Upper lobe of left lung (tissue), 6 donors: ENCODE measurements at regions not wholly inside any gene's neighbourhood (a gene's known extent, or its start where the extent isn't known, plus 50 kb on each side); places are given as distances from the start of the nearest gene placed in this dataset.

Experiments used
- ATAC-seq, 2 donors: fragments of 200-7000 bp; cut with Tn5 transposase; one replicate each; pipeline ENCODE4 v1.9.1; 2022; ENCODE audit warnings: mild to moderate bottlenecking in 2 of 2, moderate library complexity in 2 of 2; ENCODE audit not compliant: low FRiP score in 2 of 2
- DNase-seq, 2 donors: peaks; one replicate each; pipeline ENCODE4 v3.0.0-alpha.2; 2019 to 2020
- H3K27ac ChIP-seq, 4 donors: fragments of 200-600 bp; sonication (generic); one replicate each; pipeline ENCODE4 v1.5.1; 2016 to 2019
- H3K27me3 ChIP-seq, 4 donors: fragments of 200-600 bp; sonication (generic); one replicate each; pipeline ENCODE4 v1.5.1; 2017 to 2019
- H3K36me3 ChIP-seq, 4 donors: fragments of 200-600 bp; sonication (generic); one replicate each; pipeline ENCODE4 v1.5.1; 2016 to 2019
- H3K4me1 ChIP-seq, 4 donors: fragments of 200-600 bp; sonication (generic); one replicate each; pipeline ENCODE4 v1.5.1; 2018 to 2019
- H3K4me3 ChIP-seq, 4 donors: fragments of 200-600 bp; sonication (generic); one replicate each; pipeline ENCODE4 v1.5.1; 2017 to 2019; ENCODE audit warnings: mild to moderate bottlenecking in 2 of 4, moderate library complexity in 1 of 4
- H3K9me3 ChIP-seq, 4 donors: fragments of 200-600 bp; sonication (generic); one replicate each; pipeline ENCODE4 v1.5.1; 2018 to 2019
- EP300 ChIP-seq, 4 donors: sonication (generic); formaldehyde crosslinking; IDR thresholded peaks; one replicate each; pipeline ENCODE4 v1.5.1; 2017; ENCODE audit warnings: antibody characterized with exemption in 4 of 4, control low read depth in 2 of 4
- POLR2A ChIP-seq, 4 donors: fragments of 450-650 bp; IDR thresholded peaks; one replicate each; pipeline ENCODE4 v1.5.1; 2016 to 2017; ENCODE audit warnings: antibody characterized with exemption in 4 of 4, mild to moderate bottlenecking in 2 of 4
- POLR2AphosphoS5 ChIP-seq, 2 donors: sonication (generic); formaldehyde crosslinking; IDR thresholded peaks; one replicate each; pipeline ENCODE4 v1.5.1; 2017; ENCODE audit warnings: antibody characterized with exemption in 2 of 2
- WGBS, 2 donors: methylation state at CpG; one replicate each; pipeline ENCODE4 v1.1.5; 2017 to 2018; 5-methylcytosine and 5-hydroxymethylcytosine counted together
- TF ChIP-seq, protein P1 (sequence below), 6 experiments: fragments of 450-650 bp in 4 of 6; fragments of 200-600 bp in 2 of 6; sonication (generic) in 2 of 6; IDR thresholded peaks; one replicate each; pipeline ENCODE4 v1.5.1; 2016 to 2019; ENCODE audit warnings: antibody characterized with exemption in 6 of 6
- donor health status: DM: no; HTN: no; CAD: no; lungs with moderate emphysema.
- donor health status: DM: no; HTN: yes; CAD: no; lungs with severe emphysema.

DNA sequence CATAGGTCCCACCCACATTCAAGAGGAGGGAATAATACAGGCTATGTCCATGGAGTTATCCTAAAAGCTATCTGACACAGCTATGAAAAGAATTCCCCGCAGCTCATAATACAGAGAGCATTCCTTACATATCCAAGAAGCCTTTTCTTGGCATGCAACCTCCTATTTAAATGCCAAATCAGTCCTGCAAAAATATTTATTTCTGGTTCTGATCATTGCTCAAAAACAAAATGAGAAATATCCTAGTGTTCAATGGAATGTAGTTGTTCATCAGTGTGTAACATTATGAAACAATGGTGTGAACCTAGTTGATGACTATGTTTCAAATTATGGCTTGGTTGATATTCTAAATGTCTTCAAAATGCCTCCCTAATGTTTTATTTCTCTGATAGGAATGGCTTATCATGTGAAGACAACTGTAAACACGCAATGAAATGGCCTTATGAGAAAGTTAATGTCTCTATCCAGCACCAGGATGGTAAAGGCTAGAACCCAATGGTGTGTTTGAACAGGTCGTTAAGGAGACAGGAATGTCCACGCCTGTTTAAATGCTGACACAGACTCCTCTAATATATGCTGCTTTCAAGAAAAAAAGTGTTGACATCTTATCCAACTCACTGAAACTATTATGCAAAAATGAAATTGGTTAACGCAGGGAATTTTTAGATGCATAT lies 126.7 kb upstream of the CDH6 start:
- WGBS, 2 donors = 58 to 72% methylated on average over 5 of the region's 5 CpGs
- ATAC-seq (no peak), DNase-seq (no peak)
- no peak overlapping the region for H3K4me3 ChIP-seq
- H3K27me3 ChIP-seq = no peaks in the 10 kb centered on the region
- H3K4me1 ChIP-seq = no peaks in the 10 kb centered on the region
- H3K9me3 ChIP-seq = no peaks in the 10 kb centered on the region
- no peak for TF ChIP-seq EP300 (IDR thresholded peaks at IDR 0.05)
- TF ChIP-seq POLR2A (IDR thresholded peaks at IDR 0.05) = no peak
- TF ChIP-seq, protein P1, sequence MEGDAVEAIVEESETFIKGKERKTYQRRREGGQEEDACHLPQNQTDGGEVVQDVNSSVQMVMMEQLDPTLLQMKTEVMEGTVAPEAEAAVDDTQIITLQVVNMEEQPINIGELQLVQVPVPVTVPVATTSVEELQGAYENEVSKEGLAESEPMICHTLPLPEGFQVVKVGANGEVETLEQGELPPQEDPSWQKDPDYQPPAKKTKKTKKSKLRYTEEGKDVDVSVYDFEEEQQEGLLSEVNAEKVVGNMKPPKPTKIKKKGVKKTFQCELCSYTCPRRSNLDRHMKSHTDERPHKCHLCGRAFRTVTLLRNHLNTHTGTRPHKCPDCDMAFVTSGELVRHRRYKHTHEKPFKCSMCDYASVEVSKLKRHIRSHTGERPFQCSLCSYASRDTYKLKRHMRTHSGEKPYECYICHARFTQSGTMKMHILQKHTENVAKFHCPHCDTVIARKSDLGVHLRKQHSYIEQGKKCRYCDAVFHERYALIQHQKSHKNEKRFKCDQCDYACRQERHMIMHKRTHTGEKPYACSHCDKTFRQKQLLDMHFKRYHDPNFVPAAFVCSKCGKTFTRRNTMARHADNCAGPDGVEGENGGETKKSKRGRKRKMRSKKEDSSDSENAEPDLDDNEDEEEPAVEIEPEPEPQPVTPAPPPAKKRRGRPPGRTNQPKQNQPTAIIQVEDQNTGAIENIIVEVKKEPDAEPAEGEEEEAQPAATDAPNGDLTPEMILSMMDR (IDR thresholded peaks at IDR 0.05) = no peak
- TF ChIP-seq POLR2AphosphoS5 (IDR thresholded peaks at IDR 0.05) = no peak
- no peak overlapping the region for H3K27ac ChIP-seq
- no peaks in the 10 kb centered on the region for H3K36me3 ChIP-seq

DNA sequence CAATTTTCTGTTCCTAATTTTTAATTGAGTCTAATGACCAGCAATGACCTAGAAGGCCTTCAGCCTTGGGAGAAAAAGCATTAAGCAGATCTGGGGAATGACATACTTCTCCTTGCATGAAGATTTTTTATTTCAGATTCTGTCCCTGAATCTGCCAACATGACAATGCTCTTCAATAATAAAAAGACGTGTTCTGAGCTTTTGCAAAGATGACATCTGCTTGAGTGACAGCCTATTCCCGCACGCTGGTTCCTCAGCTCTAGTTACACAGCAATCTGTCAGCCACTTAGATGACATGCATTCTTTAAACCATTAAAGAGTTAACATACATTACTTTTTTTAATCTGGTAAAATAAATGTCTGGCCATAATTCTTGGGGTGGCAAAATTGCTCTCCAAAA lies 129.3 kb upstream of the CDH6 start:
- DNase-seq = no peak
- H3K27ac ChIP-seq = no peak overlapping the region
- no peak for ATAC-seq
- H3K4me1 ChIP-seq = no peaks in the 10 kb centered on the region
- no peaks in the 10 kb centered on the region for H3K9me3 ChIP-seq
- H3K27me3 ChIP-seq = no peaks in the 10 kb centered on the region
- no peak overlapping the region for H3K4me3 ChIP-seq
- 63 to 77% methylated on average over 3 of the region's 3 CpGs for WGBS, 2 donors
- H3K36me3 ChIP-seq = no peaks in the 10 kb centered on the region
- TF ChIP-seq POLR2A (IDR thresholded peaks at IDR 0.05) = no peak
- TF ChIP-seq EP300 (IDR thresholded peaks at IDR 0.05) = no peak
- TF ChIP-seq POLR2AphosphoS5 (IDR thresholded peaks at IDR 0.05) = no peak
- TF ChIP-seq, protein P1 (IDR thresholded peaks at IDR 0.05) = no peak

DNA sequence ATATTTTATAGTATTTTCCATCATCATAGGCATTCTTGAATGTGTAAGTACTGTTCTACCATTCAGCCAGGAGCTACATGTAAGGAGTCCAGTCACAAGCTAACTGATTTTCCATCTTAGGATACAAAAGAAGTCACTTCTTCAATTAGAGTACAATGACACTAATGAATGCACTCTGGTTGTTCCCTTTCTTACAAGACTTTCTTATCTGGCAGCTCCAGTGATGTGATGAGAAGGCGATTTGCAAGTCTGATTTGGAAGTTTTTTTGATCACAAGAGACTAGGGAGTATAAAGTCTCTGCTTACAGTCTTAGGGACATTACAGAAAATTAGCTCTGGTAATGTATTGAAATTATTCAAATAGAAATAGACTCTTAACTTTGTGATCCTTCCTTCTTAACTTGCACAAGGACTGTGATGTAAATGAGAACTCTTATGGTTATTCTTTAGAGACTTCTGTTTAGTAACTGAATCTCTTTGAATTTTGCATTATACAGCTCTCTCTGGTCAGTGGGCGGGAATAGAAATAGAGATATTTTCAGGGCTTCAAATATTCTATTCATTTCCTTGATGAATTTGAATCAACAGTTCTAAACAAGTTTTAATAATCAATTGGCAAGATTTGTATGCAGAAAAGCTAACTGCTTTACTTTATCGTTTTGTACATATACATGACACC lies 130.4 kb upstream of the CDH6 start:
- H3K4me1 ChIP-seq = no peaks in the 10 kb centered on the region
- H3K4me3 ChIP-seq = no peak overlapping the region
- H3K27ac ChIP-seq = no peak overlapping the region
- H3K9me3 ChIP-seq = no peaks in the 10 kb centered on the region
- H3K36me3 ChIP-seq = no peaks in the 10 kb centered on the region
- ATAC-seq (no peak), DNase-seq (no peak)
- WGBS, 2 donors = 71 to 79% methylated on average over 3 of the region's 3 CpGs
- H3K27me3 ChIP-seq = no peaks in the 10 kb centered on the region
- TF ChIP-seq POLR2A (IDR thresholded peaks at IDR 0.05) (no peak), EP300 (IDR thresholded peaks at IDR 0.05) (no peak), POLR2AphosphoS5 (IDR thresholded peaks at IDR 0.05) (no peak)
- TF ChIP-seq, protein P1 (IDR thresholded peaks at IDR 0.05) = no peak

DNA sequence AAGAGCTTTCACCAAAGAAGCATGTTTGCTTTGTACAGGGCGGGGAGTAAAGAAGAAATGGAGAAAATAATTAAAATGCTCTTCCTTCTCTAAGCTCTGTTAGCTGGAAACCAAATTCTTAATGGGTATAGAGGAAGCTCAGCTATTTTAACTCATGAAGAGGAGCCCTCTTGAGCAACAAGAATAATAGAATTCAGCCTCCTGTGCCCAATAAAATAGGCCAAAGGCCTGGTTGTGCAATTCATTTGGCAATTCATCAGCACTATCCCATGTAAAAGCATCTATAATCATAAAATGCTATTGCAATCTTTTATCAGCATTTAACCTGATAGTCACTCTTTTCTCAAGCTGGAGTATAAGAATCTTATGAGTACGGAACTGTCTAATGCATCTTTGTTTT lies 133.6 kb upstream of the CDH6 start:
- Histone ChIP-seq H3K4me1 (no peaks in the 10 kb centered on the region), H3K27ac (no peak overlapping the region), H3K9me3 (no peaks in the 10 kb centered on the region), H3K36me3 (no peaks in the 10 kb centered on the region), H3K27me3 (no peaks in the 10 kb centered on the region), H3K4me3 (no peak overlapping the region)
- no peak for DNase-seq
- no peak for TF ChIP-seq POLR2A (IDR thresholded peaks at IDR 0.05)
- TF ChIP-seq POLR2AphosphoS5 (IDR thresholded peaks at IDR 0.05) = no peak
- TF ChIP-seq, protein P1 (IDR thresholded peaks at IDR 0.05) = no peak
- no peak for TF ChIP-seq EP300 (IDR thresholded peaks at IDR 0.05)
- ATAC-seq = no peak
- 79 to 81% methylated on average over 2 of the region's 2 CpGs for WGBS, 2 donors

DNA sequence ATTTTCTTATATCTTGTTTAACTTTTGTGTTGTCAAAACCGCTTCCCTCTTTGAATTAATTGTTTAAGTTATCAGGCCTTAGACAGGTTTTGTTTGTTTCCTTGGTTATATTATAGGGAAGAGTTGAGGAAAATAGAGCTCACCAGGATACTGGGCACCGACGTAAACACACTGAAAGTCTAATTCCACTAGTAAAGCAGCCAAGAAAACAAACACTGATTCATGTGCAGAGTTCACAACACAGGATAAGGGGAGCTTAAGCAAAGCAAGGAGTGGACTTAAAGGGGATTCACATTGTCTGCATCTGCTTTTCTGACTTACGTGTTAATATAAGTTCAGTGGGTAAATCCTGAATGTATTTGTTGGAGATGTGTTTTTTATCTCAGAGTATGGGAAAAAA lies 139.0 kb upstream of the CDH6 start:
- H3K4me3 ChIP-seq = no peak overlapping the region
- no peak overlapping the region for H3K27ac ChIP-seq
- no peaks in the 10 kb centered on the region for H3K27me3 ChIP-seq
- TF ChIP-seq, protein P1 (IDR thresholded peaks at IDR 0.05) = no peak
- TF ChIP-seq POLR2A (IDR thresholded peaks at IDR 0.05) (no peak), POLR2AphosphoS5 (IDR thresholded peaks at IDR 0.05) (no peak), EP300 (IDR thresholded peaks at IDR 0.05) (no peak)
- no peaks in the 10 kb centered on the region for H3K4me1 ChIP-seq
- H3K9me3 ChIP-seq = no peaks in the 10 kb centered on the region
- H3K36me3 ChIP-seq = no peaks in the 10 kb centered on the region
- DNase-seq = no peak
- 45 to 54% methylated on average over 4 of the region's 4 CpGs for WGBS, 2 donors
- no peak for ATAC-seq
